A673 (cell line): ENCODE measurements at regions not wholly inside any gene's neighbourhood (a gene's known extent, or its start where the extent isn't known, plus 50 kb on each side); places are given as distances from the start of the nearest gene placed in this dataset.

ENCODE experiments used
- BruUV-seq: library from RNA; stranded (reverse); fragments of 400-500 nt; replicated peaks from 2 replicates; lab custom pipeline; 2021; lab: Mats Ljungman, UMichigan
- CTCF ChIA-PET: fragments of 300-600 bp; sonication (Branson Sonifier 250); formaldehyde crosslinking; loops from one replicate; lab custom pipeline; 2022; ENCODE audit warnings: antibody characterized with exemption; lab: Charles Lee
- POLR2A ChIA-PET: fragments of 300-600 bp; sonication (Branson Sonifier 250); formaldehyde crosslinking; loops from one replicate; lab custom pipeline; 2022; ENCODE audit warnings: antibody characterized with exemption; ENCODE audit not compliant: low non-redundant PET; lab: Charles Lee
- DNase-seq: peaks from one replicate; pipeline ENCODE4 v3.0.0-alpha.2; 2015; ENCODE audit warnings: low spot score
- H3K27ac ChIP-seq: fragments of 200-600 bp; sonication (generic); 2 replicates; pipeline ENCODE4 v1.5.1; 2016; ENCODE audit warnings: mixed run types, low read depth, mild to moderate bottlenecking, mixed read lengths, antibody characterized with exemption, low read length; ENCODE audit not compliant: poor library complexity, severe bottlenecking
- H3K27me3 ChIP-seq: fragments of 200-600 bp; sonication (generic); replicated peaks from 2 replicates; pipeline ENCODE4 v1.6.1; 2017; ENCODE audit warnings: mixed run types, low read depth, mild to moderate bottlenecking, mixed read lengths, antibody characterized with exemption, low read length; ENCODE audit not compliant: insufficient read depth, poor library complexity
- H3K36me3 ChIP-seq: fragments of 200-600 bp; sonication (generic); 2 replicates; pipeline ENCODE4 v1.6.1; 2016; ENCODE audit warnings: mixed run types, mild to moderate bottlenecking, mixed read lengths, antibody characterized with exemption, low read length; ENCODE audit not compliant: insufficient read depth, poor library complexity, severe bottlenecking
- H3K4me1 ChIP-seq: fragments of 200-600 bp; sonication (generic); 2 replicates; pipeline ENCODE4 v1.6.1; 2017; ENCODE audit warnings: mixed run types, mild to moderate bottlenecking, mixed read lengths, antibody characterized with exemption, low read length; ENCODE audit not compliant: insufficient read depth, poor library complexity, severe bottlenecking
- H3K4me3 ChIP-seq: fragments of 200-600 bp; sonication (generic); 2 replicates; pipeline ENCODE4 v1.5.1; 2016; ENCODE audit warnings: low read depth, mixed run types, mild to moderate bottlenecking, mixed read lengths, low read length; ENCODE audit not compliant: poor library complexity, severe bottlenecking
- H3K9me3 ChIP-seq: fragments of 200-600 bp; sonication (generic); 2 replicates; pipeline ENCODE4 v1.6.1; 2016; ENCODE audit warnings: mixed run types, low read depth, mild to moderate bottlenecking, mixed read lengths, antibody characterized with exemption, low read length; ENCODE audit not compliant: poor library complexity, severe bottlenecking
- CTCF ChIP-seq: fragments of 300-800, 200-600 bp; sonication (generic); conservative IDR thresholded peaks from 2 replicates; pipeline ENCODE4 v1.5.1; 2017; ENCODE audit warnings: low read depth, mild to moderate bottlenecking, antibody characterized with exemption, low read length, moderate library complexity, mixed read lengths
- EZH2 ChIP-seq: fragments of 200-600 bp; sonication (generic); IDR thresholded peaks from 2 replicates; pipeline ENCODE4 v1.6.1; 2017; ENCODE audit warnings: borderline replicate concordance, low read depth, mild to moderate bottlenecking, mixed read lengths, antibody characterized with exemption, low read length; ENCODE audit not compliant: poor library complexity, severe bottlenecking
- intact Hi-C: fragments of 100-400 bp; cut with micrococcal nuclease; formaldehyde crosslinking; loops from one replicate; pipeline ENCODE4 v1.10.0; 2022; ENCODE audit not compliant: unreplicated experiment

DNA sequence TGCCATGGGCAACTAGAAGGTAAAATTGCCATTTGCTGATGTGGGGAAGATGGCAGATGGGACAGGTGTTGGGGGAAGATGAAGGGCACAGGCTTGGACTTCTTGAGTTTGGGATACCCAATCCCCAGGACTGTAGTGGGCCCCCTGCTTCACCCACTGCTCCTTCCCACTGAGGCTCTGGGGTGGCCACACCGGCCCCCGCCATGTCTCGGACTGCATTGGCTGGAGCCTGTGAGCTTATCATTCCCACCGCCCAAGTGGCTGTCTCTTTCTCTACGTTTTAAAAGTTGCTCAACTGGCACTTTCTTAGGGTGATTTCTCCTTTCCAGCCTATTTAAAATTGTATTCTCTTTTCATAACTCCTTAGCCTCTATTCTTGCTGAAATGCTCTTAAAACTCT is 730.0 kb upstream of the ADAMTS16 start:
- no peak for DNase-seq
- no peaks in the 10 kb centered on the region for H3K36me3 ChIP-seq
- TF ChIP-seq EZH2 (no peak), CTCF (no peak)
- CTCF ChIA-PET, result no interaction called here
- no peaks in the 10 kb centered on the region for H3K4me1 ChIP-seq
- H3K4me3 ChIP-seq, result no peak overlapping the region
- H3K27me3 ChIP-seq, result no peaks in the 10 kb centered on the region
- POLR2A ChIA-PET, result no interaction called here
- no peak overlapping the region for H3K27ac ChIP-seq
- intact Hi-C loops, result no loop called here
- peaks cover 33% of the 10 kb centered on the region for H3K9me3 ChIP-seq
- BruUV-seq, result no TSS peak

DNA sequence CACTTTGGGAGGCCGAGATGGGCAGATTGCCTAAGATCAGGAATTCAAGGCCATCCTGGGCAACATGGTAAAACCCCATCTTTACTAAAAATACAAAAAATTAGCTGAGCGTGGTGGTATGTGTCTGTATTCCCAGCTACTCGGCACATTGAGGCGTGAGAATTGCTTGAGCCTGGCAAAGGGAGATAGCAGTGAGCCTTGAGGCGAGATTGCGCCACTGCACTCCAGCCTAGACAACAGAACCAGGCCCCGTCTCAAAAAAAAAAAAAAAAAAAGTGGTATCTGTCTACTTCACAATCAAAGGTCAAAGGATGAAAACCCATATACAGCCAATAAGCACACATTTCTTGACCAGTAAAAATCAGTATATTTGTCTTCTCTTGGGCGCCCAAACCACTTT is 728.5 kb upstream of the ADAMTS16 start:
- POLR2A ChIA-PET, result no interaction called here
- no TSS peak for BruUV-seq

DNA sequence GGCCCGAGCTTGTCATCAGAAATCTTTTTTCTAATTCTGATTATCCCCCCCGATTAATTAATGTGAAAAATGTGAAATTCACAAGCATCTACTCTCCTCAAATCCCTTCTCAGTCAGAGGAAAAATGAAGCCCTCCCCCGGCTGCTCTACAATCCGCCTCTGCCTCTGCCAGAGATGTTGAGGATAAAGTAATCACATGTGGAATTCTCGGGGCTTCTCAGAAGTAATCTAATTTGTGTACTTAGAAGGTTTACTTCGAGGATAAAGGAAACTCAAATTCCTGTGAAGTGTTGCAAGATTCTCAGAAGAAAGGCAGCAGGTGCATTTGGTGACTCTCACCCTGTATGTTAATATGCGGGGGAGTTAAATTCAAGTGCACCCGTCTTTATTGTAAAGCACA is 726.1 kb upstream of the ADAMTS16 start:
- ChIA-PET CTCF (no interaction called here), POLR2A (no interaction called here)
- DNase-seq, result no peak
- H3K4me3 ChIP-seq, result no peak overlapping the region
- BruUV-seq, result no TSS peak
- no peak overlapping the region for H3K27ac ChIP-seq
- TF ChIP-seq EZH2, result no peak
- no peak for TF ChIP-seq CTCF
- H3K4me1 ChIP-seq, result no peaks in the 10 kb centered on the region
- no peaks in the 10 kb centered on the region for H3K27me3 ChIP-seq
- H3K9me3 ChIP-seq, result peaks cover 23% of the 10 kb centered on the region
- intact Hi-C loops, result no loop called here
- no peaks in the 10 kb centered on the region for H3K36me3 ChIP-seq

More for the DNA sequence above, 728.5 kb upstream of the ADAMTS16 start:
- Histone ChIP-seq H3K27ac (no peak overlapping the region), H3K4me3 (no peak overlapping the region), H3K4me1 (no peaks in the 10 kb centered on the region), H3K9me3 (peaks cover 31% of the 10 kb centered on the region), H3K27me3 (no peaks in the 10 kb centered on the region), H3K36me3 (no peaks in the 10 kb centered on the region)
- intact Hi-C loops, result no loop called here
- no peak for DNase-seq
- TF ChIP-seq CTCF, result no peak
- no peak for TF ChIP-seq EZH2
- CTCF ChIA-PET, result no interaction called here
